Activated naive CD8-positive, alpha-beta T cell treated with anti-CD3 and anti-CD28 coated beads, Interleukin-2, amount 10 ng/mL, durations not matched to agents 7 days and 5 days (primary cell): ENCODE measurements at regions not wholly inside any gene's neighbourhood (a gene's known extent, or its start where the extent isn't known, plus 50 kb on each side); places are given as distances from the start of the nearest gene placed in this dataset.

Source experiments
- ATAC-seq: fragments of 150-1000 bp; cut with Tn5 transposase; one replicate; pipeline ENCODE4 v1.10.0; 2021; ENCODE audit warnings: low read depth, moderate library complexity
- POLR2A ChIA-PET: fragments of 350-600 bp; sonication (Branson Sonifier 250); formaldehyde crosslinking; loops from one replicate; lab custom pipeline; 2021; ENCODE audit warnings: antibody characterized with exemption; lab: Charles Lee
- DNase-seq: peaks from one replicate; pipeline ENCODE4 v3.0.0; 2021
- H3K27ac Mint-ChIP-seq: one replicate; pipeline ENCODE4 v1.8.0; 2022; ENCODE audit warnings: mild to moderate bottlenecking, mixed read lengths
- H3K27me3 Mint-ChIP-seq: one replicate; pipeline ENCODE4 v1.8.0; 2022; ENCODE audit warnings: mild to moderate bottlenecking, moderate library complexity, mixed read lengths
- H3K36me3 Mint-ChIP-seq: one replicate; pipeline ENCODE4 v1.8.0; 2021; ENCODE audit warnings: mild to moderate bottlenecking, mixed read lengths
- H3K4me1 Mint-ChIP-seq: one replicate; pipeline ENCODE4 v1.8.0; 2021; ENCODE audit warnings: mixed read lengths
- H3K4me3 Mint-ChIP-seq: one replicate; pipeline ENCODE4 v1.8.0; 2022; ENCODE audit warnings: mild to moderate bottlenecking, moderate library complexity, mixed read lengths
- H3K9me3 Mint-ChIP-seq: one replicate; pipeline ENCODE4 v1.8.0; 2021; ENCODE audit warnings: mixed read lengths

DNA sequence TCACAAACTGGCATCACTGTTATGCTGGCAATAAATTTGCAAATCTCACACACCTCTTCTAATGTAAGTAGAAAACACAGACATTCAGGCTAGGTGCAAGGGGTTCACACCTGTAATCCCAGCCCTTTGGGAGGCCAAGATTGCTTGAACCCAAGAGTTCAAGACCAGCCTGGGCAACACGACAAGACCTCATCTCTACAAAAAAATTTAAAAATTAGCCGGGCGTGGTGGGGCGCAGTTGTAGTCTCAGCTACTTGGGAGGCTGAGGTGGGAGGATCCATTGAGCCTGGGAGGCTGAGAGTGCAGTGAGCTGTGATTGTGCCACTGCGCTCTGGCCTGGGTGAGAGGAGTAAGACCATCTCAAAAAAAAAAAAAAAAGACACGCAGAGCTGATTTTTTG, 83.1 kb upstream of the ENPP6 start:
- Mint-ChIP-seq H3K27ac (no peak overlapping the region), H3K9me3 (peaks cover 9% of the 10 kb centered on the region), H3K4me3 (no peak overlapping the region), H3K27me3 (no peaks in the 10 kb centered on the region), H3K4me1 (no peaks in the 10 kb centered on the region), H3K36me3 (peaks cover 14% of the 10 kb centered on the region)
- DNase-seq (no peak), ATAC-seq (no peak)
- POLR2A ChIA-PET = no interaction called here

DNA sequence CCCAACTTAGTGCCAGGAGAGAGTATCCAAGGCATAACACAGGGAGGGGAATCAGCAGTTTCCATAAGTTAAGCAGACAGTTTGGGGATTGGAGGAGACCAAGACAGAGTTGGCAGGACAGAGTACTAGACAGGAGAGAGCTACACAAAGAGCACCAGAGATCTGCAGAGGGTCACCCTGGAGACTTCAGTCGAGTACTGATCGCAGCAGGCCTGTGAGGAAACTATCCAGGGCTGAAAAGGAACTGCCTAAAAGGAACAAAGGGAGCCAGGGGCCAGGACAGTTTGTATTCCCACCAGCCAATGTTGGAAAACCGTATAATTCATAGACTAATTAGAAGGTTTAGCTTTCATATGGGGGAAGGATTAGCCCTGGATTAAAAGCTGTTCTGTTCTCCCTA, 80.6 kb upstream of the ENPP6 start:
- Mint-ChIP-seq H3K27ac (no peak overlapping the region), H3K27me3 (no peaks in the 10 kb centered on the region), H3K9me3 (peaks cover 6% of the 10 kb centered on the region), H3K4me1 (no peaks in the 10 kb centered on the region), H3K36me3 (peaks cover 10% of the 10 kb centered on the region), H3K4me3 (no peak overlapping the region)
- DNase-seq = no peak
- POLR2A ChIA-PET = no interaction called here
- no peak for ATAC-seq

DNA sequence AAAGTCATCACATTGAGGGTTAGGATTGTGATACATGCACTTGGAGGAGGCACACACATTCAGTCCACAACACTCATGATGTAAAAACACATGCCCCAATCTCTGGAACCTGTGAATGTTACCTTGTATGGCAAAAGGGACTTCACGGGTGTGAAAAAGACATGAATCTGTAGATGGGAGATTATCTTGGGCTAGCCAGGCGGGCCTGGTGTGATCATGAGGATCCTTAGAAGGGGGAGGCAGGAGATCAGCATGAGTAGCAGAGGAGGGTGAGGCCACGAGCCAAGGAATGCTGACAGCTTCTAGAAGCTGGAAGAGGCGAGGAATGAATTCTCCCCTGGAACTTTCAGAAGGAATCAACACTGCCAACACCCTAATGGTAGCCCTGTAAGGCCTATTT, 77.5 kb upstream of the ENPP6 start:
- POLR2A ChIA-PET = no interaction called here
- Mint-ChIP-seq H3K27ac (no peak overlapping the region), H3K36me3 (peaks cover 7% of the 10 kb centered on the region), H3K9me3 (peaks cover 3% of the 10 kb centered on the region), H3K27me3 (no peaks in the 10 kb centered on the region), H3K4me3 (no peak overlapping the region), H3K4me1 (no peaks in the 10 kb centered on the region)
- no peak for DNase-seq
- no peak for ATAC-seq

- Mint-ChIP-seq H3K4me1 (peaks cover 3% of the 10 kb centered on the region), H3K27ac (no peak overlapping the region), H3K36me3 (peaks cover 7% of the 10 kb centered on the region), H3K27me3 (no peaks in the 10 kb centered on the region), H3K4me3 (no peak overlapping the region), H3K9me3 (peaks cover 3% of the 10 kb centered on the region)
- POLR2A ChIA-PET = no interaction called here
- DNase-seq (no peak), ATAC-seq (no peak)
Measured at GRCh38 chr4:184294606-184295133, 77.0 kb upstream of the ENPP6 start.

- Mint-ChIP-seq H3K9me3 (peaks cover 3% of the 10 kb centered on the region), H3K4me1 (peaks cover 10% of the 10 kb centered on the region), H3K27me3 (no peaks in the 10 kb centered on the region), H3K27ac (no peak overlapping the region), H3K4me3 (no peak overlapping the region), H3K36me3 (peaks cover 7% of the 10 kb centered on the region)
- DNase-seq (no peak), ATAC-seq (peak; percentile 53)
- POLR2A ChIA-PET = interaction anchor here (0.8 to 1.2 kb wide), 3 partner anchors 13 to 88 kb away, joined by 3 read pairs; no protein-coding TSS in a partner anchor
Measured at GRCh38 chr4:184293552-184293951, 75.9 kb upstream of the ENPP6 start.

- POLR2A ChIA-PET = interaction anchor here (0.8 to 1.2 kb wide), 3 partner anchors 13 to 88 kb away, joined by 3 read pairs; no protein-coding TSS in a partner anchor
- Mint-ChIP-seq H3K27ac (no peak overlapping the region), H3K36me3 (peaks cover 7% of the 10 kb centered on the region), H3K27me3 (no peaks in the 10 kb centered on the region), H3K4me3 (no peak overlapping the region), H3K4me1 (peaks cover 16% of the 10 kb centered on the region), H3K9me3 (peaks cover 3% of the 10 kb centered on the region)
- ATAC-seq (no peak), DNase-seq (no peak)
Measured at GRCh38 chr4:184292877-184293276, 75.2 kb upstream of the ENPP6 start.

- no peak for ATAC-seq
- no peaks in the 10 kb centered on the region for H3K27me3 Mint-ChIP-seq
Measured at GRCh38 chr4:184292465-184292867, 74.8 kb upstream of the ENPP6 start.

GRCh38 chr4:184289179-184289535, 71.5 kb upstream of the ENPP6 start:
- DNase-seq (no peak), ATAC-seq (no peak)
- H3K27ac Mint-ChIP-seq = no peak overlapping the region
- no peaks in the 10 kb centered on the region for H3K9me3 Mint-ChIP-seq
- no peaks in the 10 kb centered on the region for H3K27me3 Mint-ChIP-seq
- no peak overlapping the region for H3K4me3 Mint-ChIP-seq
- peaks cover 2% of the 10 kb centered on the region for H3K36me3 Mint-ChIP-seq
- H3K4me1 Mint-ChIP-seq = peaks cover 22% of the 10 kb centered on the region
- POLR2A ChIA-PET = interaction anchor here (1.7 kb wide), 2 partner anchors 9 to 185 kb away, joined by 4 to 5 read pairs; partner anchors contain the start of gene IRF2

More at GRCh38 chr4:184292465-184292867, 74.8 kb upstream of the ENPP6 start:
- Mint-ChIP-seq H3K4me3 (no peak overlapping the region), H3K9me3 (peaks cover 3% of the 10 kb centered on the region), H3K4me1 (peaks cover 20% of the 10 kb centered on the region), H3K27ac (no peak overlapping the region), H3K36me3 (peaks cover 7% of the 10 kb centered on the region)
- no peak for DNase-seq
- POLR2A ChIA-PET = interaction anchor here (0.8 to 1.2 kb wide), 3 partner anchors 12 to 89 kb away, joined by 3 read pairs; no protein-coding TSS in a partner anchor

DNA sequence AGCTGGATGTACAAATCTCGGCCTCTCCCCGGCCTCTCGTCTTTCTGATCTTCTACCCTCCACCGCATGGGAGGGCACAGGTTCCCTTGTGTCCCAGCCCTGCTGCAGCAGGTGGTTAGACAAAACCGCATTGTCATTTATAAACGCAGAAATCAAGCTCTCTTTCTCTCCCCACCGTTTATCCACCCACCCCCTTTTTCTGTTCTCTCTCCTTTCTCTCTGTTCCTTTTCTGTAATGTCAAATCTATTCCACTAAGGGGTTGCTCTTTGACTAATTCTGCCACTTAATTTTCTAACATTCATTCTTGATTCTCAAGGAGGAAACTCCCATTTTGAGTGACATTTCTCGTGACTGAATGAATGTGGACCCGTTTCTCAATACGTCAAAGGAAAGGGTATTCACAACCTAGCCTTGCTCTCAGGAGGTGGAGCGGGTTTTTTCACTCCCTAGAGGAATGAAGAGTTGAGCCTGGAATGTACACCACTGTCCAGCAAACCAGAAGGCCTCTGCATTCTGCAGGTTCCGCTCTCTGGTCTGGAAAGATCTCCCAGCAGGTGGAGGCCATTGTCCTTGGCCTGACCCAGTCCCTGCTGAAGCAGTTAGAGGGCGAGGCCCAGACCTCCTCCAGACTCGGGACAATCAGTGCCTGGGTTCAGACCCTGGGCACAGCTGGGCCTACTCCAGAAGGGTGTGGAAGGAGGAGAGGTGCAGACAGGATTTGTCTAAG, 70.9 kb upstream of the ENPP6 start:
- POLR2A ChIA-PET = interaction anchor here (1.0 to 1.7 kb wide), 4 partner anchors 8 to 186 kb away, joined by 3 to 5 read pairs (median 4); partner anchors contain the start of gene IRF2
- H3K9me3 Mint-ChIP-seq = no peaks in the 10 kb centered on the region
- H3K27ac Mint-ChIP-seq = peak overlapping the region; percentile 81
- H3K36me3 Mint-ChIP-seq = peaks cover 2% of the 10 kb centered on the region
- DNase-seq = no peak
- peak overlapping the region; percentile 75 for H3K4me3 Mint-ChIP-seq
- ATAC-seq = peak; percentile 62
- peaks cover 22% of the 10 kb centered on the region for H3K4me1 Mint-ChIP-seq
- H3K27me3 Mint-ChIP-seq = no peaks in the 10 kb centered on the region

GRCh38 chr4:184287697-184288255, 70.1 kb upstream of the ENPP6 start:
- H3K9me3 Mint-ChIP-seq = no peaks in the 10 kb centered on the region
- peak overlapping the region; percentile 52 for H3K27ac Mint-ChIP-seq
- peaks cover 29% of the 10 kb centered on the region for H3K4me1 Mint-ChIP-seq
- POLR2A ChIA-PET = interaction anchor here (1.0 to 1.7 kb wide), 4 partner anchors 8 to 187 kb away, joined by 3 to 5 read pairs (median 4); partner anchors contain the start of gene IRF2
- peaks cover 2% of the 10 kb centered on the region for H3K36me3 Mint-ChIP-seq
- ATAC-seq (no peak), DNase-seq (no peak)
- no peaks in the 10 kb centered on the region for H3K27me3 Mint-ChIP-seq
- peak overlapping the region; percentile 43 for H3K4me3 Mint-ChIP-seq

GRCh38 chr4:184286358-184286757, 68.7 kb upstream of the ENPP6 start:
- no peak overlapping the region for H3K27ac Mint-ChIP-seq
- no peak for ATAC-seq

DNA sequence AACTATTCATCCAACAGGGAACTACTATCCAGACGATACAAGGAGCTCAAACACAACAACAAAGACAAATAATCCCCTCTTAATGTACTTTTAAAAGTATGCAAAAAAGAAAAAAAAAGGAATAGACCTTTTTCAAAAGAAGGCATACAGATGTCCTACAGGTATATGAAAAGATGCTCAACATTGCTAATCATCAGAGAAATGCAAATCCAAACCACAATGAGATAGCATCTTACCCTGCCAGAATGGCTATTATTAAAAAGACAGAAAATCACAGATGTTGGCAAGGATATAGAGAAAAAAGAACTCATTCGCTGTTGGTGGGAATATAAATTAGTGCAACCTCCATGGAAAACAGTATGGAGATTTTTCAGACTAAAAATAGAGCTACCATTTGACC, 67.1 kb upstream of the ENPP6 start:
- no peak overlapping the region for H3K27ac Mint-ChIP-seq
- POLR2A ChIA-PET = interaction anchor here (1.2 kb wide), 1 partner anchor 17 kb away, joined by 4 read pairs; no protein-coding TSS in a partner anchor

More at GRCh38 chr4:184286358-184286757, 68.7 kb upstream of the ENPP6 start:
- H3K4me3 Mint-ChIP-seq = no peak overlapping the region
- H3K36me3 Mint-ChIP-seq = peaks cover 2% of the 10 kb centered on the region
- H3K27me3 Mint-ChIP-seq = no peaks in the 10 kb centered on the region
- POLR2A ChIA-PET = no interaction called here
- H3K9me3 Mint-ChIP-seq = no peaks in the 10 kb centered on the region
- peaks cover 43% of the 10 kb centered on the region for H3K4me1 Mint-ChIP-seq
- DNase-seq = no peak

GRCh38 chr4:184284336-184284690, 66.6 kb upstream of the ENPP6 start:
- Mint-ChIP-seq H3K9me3 (no peaks in the 10 kb centered on the region), H3K4me3 (no peak overlapping the region), H3K36me3 (peaks cover 5% of the 10 kb centered on the region), H3K27ac (no peak overlapping the region), H3K4me1 (peaks cover 55% of the 10 kb centered on the region), H3K27me3 (no peaks in the 10 kb centered on the region)
- DNase-seq (no peak), ATAC-seq (no peak)
- POLR2A ChIA-PET = interaction anchor here (1.2 to 1.4 kb wide), 2 partner anchors 17 to 22 kb away, joined by 3 to 4 read pairs; no protein-coding TSS in a partner anchor

More for the DNA sequence above, 67.1 kb upstream of the ENPP6 start:
- H3K27me3 Mint-ChIP-seq = no peaks in the 10 kb centered on the region
- no peak for ATAC-seq
- no peak for DNase-seq
- H3K36me3 Mint-ChIP-seq = peaks cover 3% of the 10 kb centered on the region
- H3K4me1 Mint-ChIP-seq = peaks cover 55% of the 10 kb centered on the region
- H3K4me3 Mint-ChIP-seq = no peak overlapping the region
- no peaks in the 10 kb centered on the region for H3K9me3 Mint-ChIP-seq
